HG03175 (cell line): ENCODE measurements at regions not wholly inside any gene's neighbourhood (a gene's known extent, or its start where the extent isn't known, plus 50 kb on each side); places are given as distances from the start of the nearest gene placed in this dataset.
"Not testable (repeated sequence)": the region's sequence is repeated elsewhere in the genome, so short reads cannot be mapped to it uniquely, and the experiment has no call there.

ENCODE experiments used
- ATAC-seq: cut with Tn5 transposase; IDR thresholded peaks from one replicate; pipeline ENCODE4 v1.9.1; 2021; ENCODE audit warnings: mild to moderate bottlenecking, moderate library complexity; ENCODE audit not compliant: unreplicated experiment

DNA sequence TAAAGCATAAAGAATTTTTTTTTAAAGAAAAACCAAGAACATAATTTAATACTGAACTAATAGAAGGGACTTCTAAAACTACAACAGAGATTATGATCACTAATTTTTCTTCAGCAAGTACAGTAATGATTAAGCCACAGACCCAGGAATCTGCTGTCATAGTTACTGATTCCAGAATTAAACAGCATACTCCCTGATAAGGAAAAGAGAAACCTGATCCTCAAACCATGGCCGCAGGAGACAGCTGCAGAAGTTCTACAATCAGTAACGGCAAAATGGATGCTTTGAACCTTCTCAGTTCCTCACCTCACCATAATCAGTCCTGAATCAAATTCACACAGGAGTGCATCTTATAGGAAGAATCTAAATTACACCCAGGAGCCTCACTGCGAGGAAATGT is 939.0 kb upstream of the SLITRK1 start:
- no peak for ATAC-seq

GRCh38 chr13:84816567-84817105 is 934.4 kb upstream of the SLITRK1 start:
- no peak for ATAC-seq

- no peak for ATAC-seq
Measured at GRCh38 chr13:84812789-84813188, 930.5 kb upstream of the SLITRK1 start.

DNA sequence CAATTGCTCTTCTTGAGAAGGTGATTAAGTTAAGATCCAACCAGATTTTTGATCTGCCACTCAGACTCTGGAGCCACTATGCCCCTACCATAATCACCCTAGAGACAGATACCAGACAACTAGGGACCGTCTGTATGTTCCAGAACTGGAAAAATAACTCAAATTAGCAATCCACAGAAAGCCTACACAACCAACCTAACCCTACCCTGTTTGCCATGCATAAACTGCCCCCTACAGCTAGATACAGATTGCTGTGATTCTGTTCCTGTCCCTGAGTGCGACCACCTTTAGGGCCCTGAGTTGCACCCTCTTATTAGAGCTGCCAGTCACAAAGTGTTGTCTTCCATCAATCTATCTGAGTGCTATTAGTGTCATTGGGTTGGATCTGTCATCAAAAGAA is 929.8 kb upstream of the SLITRK1 start:
- ATAC-seq: no peak

DNA sequence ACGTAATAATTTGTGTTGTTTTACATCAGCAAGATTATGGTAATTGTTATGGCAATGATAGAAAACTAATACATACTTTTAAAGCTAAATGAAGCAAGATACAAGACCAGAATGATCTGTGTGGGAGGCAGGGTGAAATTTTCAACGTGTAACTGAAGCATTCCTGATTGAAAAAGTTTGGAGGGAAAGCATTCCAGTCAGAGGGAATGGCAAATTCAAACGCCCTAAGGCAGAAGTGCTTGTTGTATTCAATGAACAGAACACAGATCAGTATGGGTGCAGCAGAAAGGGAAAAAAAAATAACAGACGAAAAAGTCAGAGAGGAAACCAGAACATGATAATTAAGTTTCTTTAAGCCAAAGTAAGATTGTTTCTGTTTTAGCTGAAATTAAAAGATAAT is 928.5 kb upstream of the SLITRK1 start:
- ATAC-seq: no peak

- ATAC-seq: no peak
Measured at GRCh38 chr13:84802073-84802472, 919.8 kb upstream of the SLITRK1 start.

GRCh38 chr13:84784443-84785153 is 902.3 kb upstream of the SLITRK1 start:
- no peak for ATAC-seq

GRCh38 chr13:84777316-84777715 is 895.0 kb upstream of the SLITRK1 start:
- ATAC-seq: no peak

DNA sequence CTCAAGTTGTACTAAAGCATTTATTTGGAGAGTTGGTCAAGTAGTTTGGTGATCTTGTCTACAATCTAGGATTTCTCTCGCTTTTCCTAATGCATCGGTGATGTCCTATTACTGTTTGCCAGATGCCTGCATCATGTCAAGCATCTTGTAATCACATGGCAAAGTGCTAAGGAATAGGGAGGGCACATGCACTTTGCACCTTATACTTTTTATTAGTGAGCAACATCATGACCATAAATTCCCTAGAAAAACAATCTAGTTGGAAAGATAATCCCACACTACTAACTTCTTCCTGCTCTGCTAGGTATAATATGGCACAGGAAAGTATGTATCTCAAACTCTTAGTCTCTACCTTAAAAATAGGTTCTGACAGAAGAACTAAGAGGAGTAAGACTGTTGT is 894.3 kb upstream of the SLITRK1 start:
- ATAC-seq: no peak

GRCh38 chr13:84775920-84776319 is 893.6 kb upstream of the SLITRK1 start:
- ATAC-seq: not testable (repeated sequence)

- no peak for ATAC-seq
Measured at GRCh38 chr13:84774111-84774510, 891.8 kb upstream of the SLITRK1 start.

DNA sequence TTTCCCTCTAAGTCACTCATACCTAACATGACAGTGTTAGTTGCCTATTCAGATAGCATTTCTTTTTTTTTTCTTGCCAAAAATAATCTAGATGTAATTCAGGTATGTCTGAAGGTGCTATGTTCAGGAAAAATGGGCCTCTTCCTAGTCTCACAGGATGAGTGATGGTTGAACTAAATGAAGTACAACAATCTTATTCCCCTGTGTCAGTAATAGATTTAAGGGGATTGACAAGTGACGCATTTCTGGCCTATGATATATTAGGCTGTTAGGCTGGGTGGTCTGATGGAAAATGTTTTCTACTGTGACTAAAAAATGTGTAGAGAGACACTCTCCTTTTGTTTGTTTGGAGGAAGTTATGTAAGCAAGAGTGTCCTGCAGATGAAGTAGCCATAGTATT is 878.7 kb upstream of the SLITRK1 start:
- ATAC-seq: no peak

- ATAC-seq: no peak
Measured at GRCh38 chr13:84749126-84749525, 866.9 kb upstream of the SLITRK1 start.

DNA sequence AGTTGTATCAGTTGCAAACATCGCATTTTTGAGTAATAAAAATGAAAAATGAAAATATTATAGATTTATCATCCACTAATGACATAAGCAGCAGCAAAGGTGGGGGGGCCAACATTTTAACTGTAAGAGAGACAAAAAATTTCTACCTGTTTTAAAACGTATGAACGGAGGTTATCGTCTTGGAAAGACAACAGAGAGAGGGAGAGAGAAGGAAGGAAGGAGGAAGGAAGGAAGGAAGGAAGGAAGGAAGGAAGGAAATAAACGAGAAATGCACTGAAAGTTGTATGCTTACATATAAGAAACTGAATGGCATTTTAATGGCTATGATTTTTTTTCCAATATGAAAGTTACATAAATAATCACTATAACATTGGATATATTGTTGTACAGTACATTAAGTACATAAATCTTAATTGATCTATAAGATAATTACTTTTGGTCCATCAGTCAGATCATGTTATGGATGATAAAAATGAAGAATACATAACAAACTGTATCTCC is 862.8 kb upstream of the SLITRK1 start:
- no peak for ATAC-seq

DNA sequence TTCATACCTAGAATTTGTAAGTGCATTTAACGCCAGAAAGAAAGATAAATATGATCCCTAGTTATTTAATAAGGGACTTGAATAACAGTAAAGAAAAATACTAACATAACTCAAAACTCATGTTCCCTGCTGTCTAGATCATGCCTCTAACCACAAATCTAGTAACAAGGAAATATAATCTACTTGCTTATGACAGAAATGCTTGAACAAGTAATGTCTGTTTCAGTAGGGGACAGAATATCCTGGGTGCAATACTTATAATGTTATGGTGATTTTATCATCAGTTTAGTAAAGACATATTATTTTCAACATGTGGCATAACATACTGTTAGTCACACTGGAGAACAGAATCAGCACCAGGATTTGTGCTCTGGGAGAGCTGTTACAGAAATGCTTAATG is 861.9 kb upstream of the SLITRK1 start:
- no peak for ATAC-seq

- ATAC-seq: no peak
Measured at GRCh38 chr13:84741253-84741652, 859.0 kb upstream of the SLITRK1 start.

DNA sequence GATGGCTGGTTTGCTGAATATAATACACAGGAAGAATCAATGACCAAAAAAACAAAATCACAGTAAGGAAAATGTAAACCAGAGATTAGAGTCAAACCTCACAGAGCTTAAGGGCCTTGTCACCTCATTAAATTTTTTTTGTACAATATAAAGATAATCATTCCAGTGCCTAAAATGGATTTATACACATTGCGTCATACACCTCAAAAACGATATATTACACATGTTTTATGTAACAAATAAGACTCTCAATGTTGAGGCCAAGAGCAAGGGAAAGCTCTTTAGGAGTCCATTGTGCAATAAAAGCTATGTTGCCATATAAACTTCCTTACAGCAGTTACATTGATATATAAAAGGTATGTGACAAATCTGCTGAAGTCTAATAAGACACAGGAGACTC is 856.7 kb upstream of the SLITRK1 start:
- no peak for ATAC-seq

DNA sequence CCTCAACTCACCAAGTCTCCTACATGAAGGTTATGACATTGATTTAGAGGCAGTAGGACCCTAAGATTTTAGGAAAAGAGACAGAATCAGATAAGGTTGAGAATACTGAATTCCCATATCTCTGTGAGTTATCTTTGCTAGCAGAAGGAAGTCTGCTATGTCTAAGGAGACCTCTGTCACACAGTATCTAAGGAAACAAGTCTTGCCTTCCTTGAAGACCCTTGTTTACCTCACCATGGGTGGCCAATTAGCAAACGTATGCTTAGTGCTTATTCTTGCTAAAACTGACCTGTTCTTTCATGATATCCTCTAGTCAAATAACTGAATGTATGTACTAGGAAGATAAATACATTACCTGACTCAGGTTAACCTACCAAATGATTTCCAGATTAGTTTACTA is 855.4 kb upstream of the SLITRK1 start:
- no peak for ATAC-seq

- ATAC-seq: no peak
Measured at GRCh38 chr13:84730376-84730775, 848.1 kb upstream of the SLITRK1 start.

- no peak for ATAC-seq
Measured at GRCh38 chr13:84705982-84706710, 823.9 kb upstream of the SLITRK1 start.

DNA sequence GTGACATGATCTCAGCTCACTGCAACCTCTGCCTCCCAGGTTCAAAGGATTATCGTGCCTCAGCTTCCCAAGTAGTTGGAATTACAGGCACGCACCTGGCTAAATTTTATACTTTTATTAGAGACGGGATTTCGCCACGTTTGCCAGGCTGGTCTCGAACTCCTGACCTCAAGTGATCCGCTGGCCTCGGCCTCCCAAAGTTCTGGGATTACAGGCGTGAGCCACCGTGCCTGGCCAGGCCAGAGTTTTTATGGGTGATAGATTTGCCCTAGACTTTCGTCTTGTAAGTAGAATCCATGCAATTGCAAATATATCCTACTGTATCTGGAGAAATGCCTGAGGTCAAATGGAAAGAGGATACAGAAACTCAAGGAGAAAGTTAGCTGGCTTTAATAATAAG is 819.9 kb upstream of the SLITRK1 start:
- no peak for ATAC-seq

DNA sequence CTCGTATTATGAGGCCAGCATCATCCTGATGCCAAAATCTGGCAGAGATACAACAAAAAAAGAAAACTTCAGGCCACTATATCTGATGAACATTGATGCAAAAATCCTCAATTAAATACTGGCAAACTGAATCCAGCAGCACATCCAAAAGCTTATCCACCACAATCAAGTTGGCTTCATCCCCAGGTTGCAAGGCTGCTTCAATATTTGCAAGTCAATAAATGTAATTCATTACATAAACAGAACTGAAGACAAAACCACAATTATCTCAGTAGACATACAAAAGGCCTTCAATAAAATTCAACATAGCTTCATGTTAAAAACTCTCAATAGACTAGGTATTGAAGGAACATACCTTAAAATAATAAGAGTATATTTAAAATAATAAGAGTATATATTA is 815.3 kb upstream of the SLITRK1 start:
- ATAC-seq: not testable (repeated sequence)
